ENCODE measurements at regions not wholly inside any gene's neighbourhood (a gene's known extent, or its start where the extent isn't known, plus 50 kb on each side); places are given as distances from the start of the nearest gene placed in this dataset.

GRCh38 chr10:78139341-78139740 lies 105.7 kb downstream of the RPS24 start:
- no peak for TF ChIP-seq EZH2phosphoT487 (IDR thresholded peaks at IDR 0.05; ENCODE audit: borderline replicate concordance, low read length)
- TF ChIP-seq, protein P1, sequence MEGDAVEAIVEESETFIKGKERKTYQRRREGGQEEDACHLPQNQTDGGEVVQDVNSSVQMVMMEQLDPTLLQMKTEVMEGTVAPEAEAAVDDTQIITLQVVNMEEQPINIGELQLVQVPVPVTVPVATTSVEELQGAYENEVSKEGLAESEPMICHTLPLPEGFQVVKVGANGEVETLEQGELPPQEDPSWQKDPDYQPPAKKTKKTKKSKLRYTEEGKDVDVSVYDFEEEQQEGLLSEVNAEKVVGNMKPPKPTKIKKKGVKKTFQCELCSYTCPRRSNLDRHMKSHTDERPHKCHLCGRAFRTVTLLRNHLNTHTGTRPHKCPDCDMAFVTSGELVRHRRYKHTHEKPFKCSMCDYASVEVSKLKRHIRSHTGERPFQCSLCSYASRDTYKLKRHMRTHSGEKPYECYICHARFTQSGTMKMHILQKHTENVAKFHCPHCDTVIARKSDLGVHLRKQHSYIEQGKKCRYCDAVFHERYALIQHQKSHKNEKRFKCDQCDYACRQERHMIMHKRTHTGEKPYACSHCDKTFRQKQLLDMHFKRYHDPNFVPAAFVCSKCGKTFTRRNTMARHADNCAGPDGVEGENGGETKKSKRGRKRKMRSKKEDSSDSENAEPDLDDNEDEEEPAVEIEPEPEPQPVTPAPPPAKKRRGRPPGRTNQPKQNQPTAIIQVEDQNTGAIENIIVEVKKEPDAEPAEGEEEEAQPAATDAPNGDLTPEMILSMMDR (conservative IDR thresholded peaks at IDR 0.05; ENCODE audit: low read depth, low read length), result no peak

Measured in PC-3 (cell line).